HFF-Myc (cell line): ENCODE measurements at regions not wholly inside any gene's neighbourhood (a gene's known extent, or its start where the extent isn't known, plus 50 kb on each side); places are given as distances from the start of the nearest gene placed in this dataset.

Experiments used
- DNase-seq: peaks from one replicate; pipeline ENCODE4 v3.0.0-alpha.2; 2011; ENCODE audit warnings: low read depth; ENCODE audit errors: extremely low read depth
- H3K4me3 ChIP-seq: replicated peaks from 2 replicates; pipeline ENCODE4 v1.5.1; 2011; ENCODE audit warnings: low read depth, mild to moderate bottlenecking, control low read depth, low read length
- TF ChIP-seq, protein P1 (sequence below): IDR thresholded peaks from 2 replicates; pipeline ENCODE4 v1.5.1; 2012; ENCODE audit warnings: mild to moderate bottlenecking, low read depth, low read length, control low read depth; ENCODE audit errors: missing control alignments

DNA sequence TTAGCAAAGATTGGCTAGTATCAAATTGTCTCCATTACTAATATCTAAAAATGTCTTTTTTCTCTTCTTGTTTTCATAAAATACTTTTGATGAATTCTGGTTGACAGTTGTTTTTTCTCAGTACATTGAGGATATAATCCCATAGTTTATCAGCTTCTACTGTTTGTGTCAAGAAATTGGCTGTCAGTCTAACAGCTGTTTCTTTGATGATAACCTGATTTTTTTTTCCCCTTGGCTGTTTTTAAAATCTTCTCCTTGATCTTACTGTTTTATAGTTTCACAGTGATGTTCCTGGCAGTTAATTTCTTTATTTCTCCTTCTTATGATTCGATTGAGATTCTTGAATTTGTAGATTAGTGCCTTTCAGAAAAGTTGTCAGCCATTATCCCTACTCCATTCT is 315.3 kb upstream of the PMFBP1 start:
- TF ChIP-seq, protein P1, sequence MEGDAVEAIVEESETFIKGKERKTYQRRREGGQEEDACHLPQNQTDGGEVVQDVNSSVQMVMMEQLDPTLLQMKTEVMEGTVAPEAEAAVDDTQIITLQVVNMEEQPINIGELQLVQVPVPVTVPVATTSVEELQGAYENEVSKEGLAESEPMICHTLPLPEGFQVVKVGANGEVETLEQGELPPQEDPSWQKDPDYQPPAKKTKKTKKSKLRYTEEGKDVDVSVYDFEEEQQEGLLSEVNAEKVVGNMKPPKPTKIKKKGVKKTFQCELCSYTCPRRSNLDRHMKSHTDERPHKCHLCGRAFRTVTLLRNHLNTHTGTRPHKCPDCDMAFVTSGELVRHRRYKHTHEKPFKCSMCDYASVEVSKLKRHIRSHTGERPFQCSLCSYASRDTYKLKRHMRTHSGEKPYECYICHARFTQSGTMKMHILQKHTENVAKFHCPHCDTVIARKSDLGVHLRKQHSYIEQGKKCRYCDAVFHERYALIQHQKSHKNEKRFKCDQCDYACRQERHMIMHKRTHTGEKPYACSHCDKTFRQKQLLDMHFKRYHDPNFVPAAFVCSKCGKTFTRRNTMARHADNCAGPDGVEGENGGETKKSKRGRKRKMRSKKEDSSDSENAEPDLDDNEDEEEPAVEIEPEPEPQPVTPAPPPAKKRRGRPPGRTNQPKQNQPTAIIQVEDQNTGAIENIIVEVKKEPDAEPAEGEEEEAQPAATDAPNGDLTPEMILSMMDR, result no peak
- DNase-seq, result no peak
- no peak overlapping the region for H3K4me3 ChIP-seq

DNA sequence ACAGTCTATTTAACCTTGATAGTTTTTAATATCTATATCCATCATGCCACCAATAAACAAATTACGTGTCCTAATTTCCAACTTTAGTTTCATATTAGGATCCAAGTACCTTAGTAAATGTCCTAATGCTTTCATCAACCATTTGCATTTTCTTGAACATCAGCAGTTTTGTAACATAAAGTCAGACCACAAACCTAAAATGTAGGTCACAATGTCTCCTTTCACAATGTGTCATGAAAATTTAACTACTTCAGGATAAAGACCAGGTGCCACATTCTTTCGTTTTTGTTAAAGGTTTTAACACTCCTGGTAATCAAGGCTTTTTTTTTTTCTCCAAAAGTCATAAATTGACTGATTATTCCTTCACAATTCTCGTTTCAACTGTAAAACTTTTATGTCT is 310.7 kb upstream of the PMFBP1 start:
- TF ChIP-seq, protein P1, result no peak
- DNase-seq, result no peak
- H3K4me3 ChIP-seq, result no peak overlapping the region

DNA sequence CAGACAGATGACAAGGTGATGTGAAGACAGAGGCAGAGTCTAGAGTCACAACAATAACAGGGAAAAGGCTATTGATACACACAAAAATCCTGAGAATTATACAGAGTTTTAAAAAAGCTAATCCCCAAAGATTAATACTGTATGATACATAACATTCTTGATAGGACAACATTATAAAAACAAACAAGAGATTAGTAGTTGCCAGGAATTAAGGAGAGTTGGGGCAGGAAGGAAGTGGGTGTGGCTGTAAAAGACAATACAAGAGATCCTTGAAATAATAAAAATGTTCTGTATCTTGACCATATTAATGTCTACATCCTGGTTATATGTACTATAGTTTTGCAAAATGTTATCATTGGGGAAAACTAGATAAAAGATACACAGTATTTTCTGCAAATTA is 309.5 kb upstream of the PMFBP1 start:
- no peak for DNase-seq
- TF ChIP-seq, protein P1, result no peak
- no peak overlapping the region for H3K4me3 ChIP-seq

DNA sequence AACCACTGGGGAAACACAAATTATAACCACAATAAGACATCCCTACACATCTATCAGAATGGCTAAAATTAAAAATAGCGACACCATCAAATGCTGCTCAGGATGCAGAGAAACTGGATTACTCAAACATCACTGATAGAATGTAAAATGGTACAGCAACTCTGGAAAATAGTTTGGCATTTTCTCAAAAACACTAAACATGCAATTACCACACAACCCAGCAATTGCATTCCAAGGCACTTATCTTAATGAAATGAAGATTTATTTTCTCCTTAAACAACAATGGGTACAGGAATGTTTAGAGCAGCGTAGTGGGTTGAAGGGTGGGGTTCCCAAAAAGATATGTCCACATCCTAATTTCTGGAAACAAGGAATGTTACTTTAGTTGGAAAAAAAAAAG is 309.0 kb upstream of the PMFBP1 start:
- no peak for DNase-seq
- H3K4me3 ChIP-seq, result no peak overlapping the region
- TF ChIP-seq, protein P1, result no peak

DNA sequence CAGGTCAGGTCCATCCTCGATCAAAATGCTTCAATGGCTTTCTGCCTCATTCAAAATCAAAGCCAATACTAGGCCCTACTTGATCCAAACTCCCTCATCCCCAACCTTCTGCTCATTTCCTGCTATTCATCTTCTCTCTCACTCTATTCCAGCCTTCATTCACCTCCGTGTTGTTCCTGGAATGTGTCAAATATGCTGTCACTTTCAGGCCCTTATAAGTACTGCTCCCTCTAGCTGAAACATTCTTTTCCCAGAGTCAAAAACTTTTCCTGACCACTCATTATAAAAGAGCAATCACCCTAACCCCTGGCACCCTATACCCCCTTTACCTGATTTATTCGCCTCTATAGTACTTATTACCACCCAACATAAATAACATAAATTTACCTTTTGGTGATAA is 303.7 kb upstream of the PMFBP1 start:
- no peak for DNase-seq
- no peak overlapping the region for H3K4me3 ChIP-seq
- TF ChIP-seq, protein P1, result no peak

DNA sequence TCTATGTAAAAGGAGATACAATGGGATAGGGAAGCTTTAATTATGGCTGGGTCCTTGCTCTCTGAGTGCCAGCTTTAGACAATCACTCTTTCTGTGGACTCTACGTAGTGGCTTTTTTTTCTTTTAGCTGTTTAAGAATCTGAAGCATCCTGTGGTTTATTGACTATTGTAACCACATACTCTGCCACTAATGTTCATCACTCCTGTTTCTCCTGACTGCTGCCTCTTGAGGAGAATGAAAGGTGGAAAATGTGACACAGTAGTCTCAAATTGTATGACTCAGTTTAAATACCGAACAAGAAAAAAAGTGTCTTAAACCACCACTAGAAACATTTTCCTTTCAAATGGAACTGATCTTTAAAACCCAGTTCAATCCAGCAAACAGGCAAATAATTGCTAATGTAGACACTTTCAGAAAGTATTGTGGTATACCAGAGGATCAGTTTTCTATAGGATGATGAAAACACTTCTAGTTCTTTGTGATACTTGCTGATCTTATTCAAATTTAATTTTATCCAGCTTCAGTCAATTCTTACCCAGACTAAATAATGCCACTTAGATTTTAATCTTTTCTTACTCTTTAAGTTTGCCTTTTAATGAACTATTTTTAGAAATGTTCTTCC is 302.7 kb upstream of the PMFBP1 start:
- H3K4me3 ChIP-seq, result no peak overlapping the region
- TF ChIP-seq, protein P1, result no peak
- peak; percentile 31 for DNase-seq

DNA sequence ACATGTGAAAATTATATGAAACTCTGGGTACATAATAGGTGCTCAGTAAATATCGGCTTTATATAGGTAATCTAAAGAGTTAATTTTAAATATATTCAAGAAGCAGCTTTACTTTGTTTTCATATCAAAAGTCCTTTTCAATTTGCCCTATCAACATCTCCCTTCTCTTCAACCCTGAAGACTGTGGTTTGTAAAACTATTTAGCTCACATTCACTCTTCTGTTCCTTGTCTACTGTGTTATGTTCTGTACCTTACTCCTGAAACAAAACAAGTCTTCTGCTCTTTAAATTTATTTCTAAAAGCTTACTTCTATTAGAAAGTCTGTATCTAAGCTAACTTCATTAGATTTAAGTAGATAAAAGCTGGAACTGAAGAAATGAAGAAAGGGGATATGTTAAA is 301.7 kb upstream of the PMFBP1 start:
- TF ChIP-seq, protein P1, result no peak
- no peak for DNase-seq
- H3K4me3 ChIP-seq, result no peak overlapping the region
